ENCODE measurements at regions not wholly inside any gene's neighbourhood (a gene's known extent, or its start where the extent isn't known, plus 50 kb on each side); places are given as distances from the start of the nearest gene placed in this dataset.

- no peak for TF ChIP-seq CTCF (IDR thresholded peaks at IDR 0.05; ENCODE audit: low read depth, low read length, poor library complexity, severe bottlenecking)
- no peak for TF ChIP-seq EZH2phosphoT487 (IDR thresholded peaks at IDR 0.05; ENCODE audit: borderline replicate concordance, low read length)
Observed at GRCh38 chr1:222014001-222014400, 272.1 kb upstream of the DUSP10 start.
